Keratinocyte (primary cell): ENCODE measurements at regions not wholly inside any gene's neighbourhood (a gene's known extent, or its start where the extent isn't known, plus 50 kb on each side); places are given as distances from the start of the nearest gene placed in this dataset.

ENCODE experiments used
- DNase-seq: peaks from one replicate; pipeline ENCODE4 v3.0.0-alpha.2; 2011; ENCODE audit warnings: low read depth, missing footprints, low spot score
- FAIRE-seq: peaks from 2 replicates; lab custom pipeline; 2011; peaks lifted over from hg19 to GRCh38; lab: Jason Lieb, UNC
- H2AFZ ChIP-seq: 2 replicates; pipeline ENCODE4 v1.6.0; 2012; ENCODE audit warnings: low read length, control low read depth, inconsistent platforms; ENCODE audit not compliant: control insufficient read depth
- H3K27ac ChIP-seq: 2 replicates; pipeline ENCODE4 v1.5.1; 2011; ENCODE audit warnings: low read length; ENCODE audit not compliant: control insufficient read depth, insufficient read depth
- H3K27me3 ChIP-seq: 3 replicates; pipeline ENCODE4 v1.6.0; 2011; ENCODE audit warnings: low read length; ENCODE audit not compliant: control insufficient read depth, insufficient read depth; ENCODE audit errors: extremely low read depth
- H3K36me3 ChIP-seq, 2 experiments: 2 replicates in 1 of 2; 3 replicates in 1 of 2; pipeline ENCODE4 v1.5.1; 2011; ENCODE audit warnings: low read length in 2 of 2, mild to moderate bottlenecking in 1 of 2; ENCODE audit not compliant: control insufficient read depth in 2 of 2, insufficient read depth in 2 of 2; ENCODE audit errors: extremely low read depth in 1 of 2
- H3K4me1 ChIP-seq: 3 replicates; pipeline ENCODE4 v1.5.1; 2011; ENCODE audit warnings: low read length; ENCODE audit not compliant: control insufficient read depth, insufficient read depth; ENCODE audit errors: extremely low read depth
- H3K4me2 ChIP-seq: 3 replicates; pipeline ENCODE4 v1.6.0; 2011; ENCODE audit warnings: low read depth, low read length; ENCODE audit not compliant: control insufficient read depth, insufficient read depth; ENCODE audit errors: extremely low read depth
- H3K4me3 ChIP-seq, 3 experiments: fragments of 200-600 bp in 1 of 3; sonication (generic) in 1 of 3; 2 replicates in 2 of 3; 3 replicates in 1 of 3; pipeline ENCODE4 v1.5.1; 2011 to 2016; ENCODE audit warnings: low read length in 3 of 3, mild to moderate bottlenecking in 3 of 3, control low read depth in 2 of 3, inconsistent platforms in 1 of 3, low read depth in 1 of 3, mixed read lengths in 1 of 3, mixed run types in 1 of 3, moderate library complexity in 1 of 3; ENCODE audit not compliant: control insufficient read depth in 2 of 3, insufficient read depth in 2 of 3; ENCODE audit errors: extremely low read depth in 1 of 3
- H3K79me2 ChIP-seq: 2 replicates; pipeline ENCODE4 v1.6.0; 2012; ENCODE audit warnings: low read length; ENCODE audit not compliant: control insufficient read depth, insufficient read depth
- H3K9ac ChIP-seq: 3 replicates; pipeline ENCODE4 v1.6.0; 2011; ENCODE audit warnings: low read length; ENCODE audit not compliant: control insufficient read depth, insufficient read depth; ENCODE audit errors: extremely low read depth
- H3K9me1 ChIP-seq: 3 replicates; pipeline ENCODE4 v1.6.0; 2011; ENCODE audit warnings: low read length; ENCODE audit not compliant: control insufficient read depth, insufficient read depth; ENCODE audit errors: extremely low read depth
- H3K9me3 ChIP-seq: 2 replicates; pipeline ENCODE4 v1.5.1; 2012; ENCODE audit warnings: low read depth, low read length; ENCODE audit not compliant: control insufficient read depth
- H4K20me1 ChIP-seq: 3 replicates; pipeline ENCODE4 v1.6.0; 2011; ENCODE audit warnings: low read length; ENCODE audit not compliant: control insufficient read depth, insufficient read depth; ENCODE audit errors: extremely low read depth
- CTCF ChIP-seq, 3 experiments: IDR thresholded peaks in 1 of 3; conservative IDR thresholded peaks in 1 of 3; optimal IDR thresholded peaks in 1 of 3; 2 replicates in 2 of 3; 3 replicates in 1 of 3; pipeline versions ENCODE3 to v1.5.1; 2011; ENCODE audit warnings: low read length in 3 of 3, mild to moderate bottlenecking in 3 of 3, moderate library complexity in 2 of 3, control low read depth in 1 of 3, inconsistent platforms in 1 of 3; ENCODE audit not compliant: insufficient read depth in 2 of 3; ENCODE audit errors: extremely low read depth in 1 of 3
- EZH2 ChIP-seq: IDR thresholded peaks from one replicate; pipeline ENCODE4 v1.6.1; 2012; ENCODE audit warnings: inconsistent platforms, mild to moderate bottlenecking, low read length, moderate library complexity
- dilution Hi-C: fragments of 300-500 bp; cut with MboI; formaldehyde crosslinking; loops from one replicate; pipeline ENCODE4 v1.7.0; 2020; ENCODE audit warnings: low sequenced_read_pairs; ENCODE audit not compliant: extremely low pct_ligation_motif_present

- DNase-seq (no peak), FAIRE-seq (no peak)
- Histone ChIP-seq H3K4me1 (no peaks in the 10 kb centered on the region), H3K4me3 (no peak overlapping the region), H3K9me3 (peaks cover 7% of the 10 kb centered on the region), H3K9me1 (no peaks in the 10 kb centered on the region), H3K4me2 (no peak overlapping the region), H2AFZ (no peak overlapping the region), H4K20me1 (no peaks in the 10 kb centered on the region), H3K27me3 (no peaks in the 10 kb centered on the region), H3K9ac (no peak overlapping the region), H3K79me2 (no peaks in the 10 kb centered on the region), H3K36me3 (no peaks in the 10 kb centered on the region), H3K27ac (no peak overlapping the region)
- TF ChIP-seq CTCF (optimal IDR thresholded peaks at IDR 0.05 in 1 of 3, IDR thresholded peaks at IDR 0.05 in 1 of 3, conservative IDR thresholded peaks at IDR 0.05 in 1 of 3; ENCODE audit: extremely low read depth in 1 of 3, insufficient read depth in 2 of 3, low read length in 3 of 3) (no peak), EZH2 (no peak)
- dilution Hi-C loops, result no loop called here
Measured at GRCh38 chr1:4970532-4970931, 316.1 kb downstream of the AJAP1 start.

DNA sequence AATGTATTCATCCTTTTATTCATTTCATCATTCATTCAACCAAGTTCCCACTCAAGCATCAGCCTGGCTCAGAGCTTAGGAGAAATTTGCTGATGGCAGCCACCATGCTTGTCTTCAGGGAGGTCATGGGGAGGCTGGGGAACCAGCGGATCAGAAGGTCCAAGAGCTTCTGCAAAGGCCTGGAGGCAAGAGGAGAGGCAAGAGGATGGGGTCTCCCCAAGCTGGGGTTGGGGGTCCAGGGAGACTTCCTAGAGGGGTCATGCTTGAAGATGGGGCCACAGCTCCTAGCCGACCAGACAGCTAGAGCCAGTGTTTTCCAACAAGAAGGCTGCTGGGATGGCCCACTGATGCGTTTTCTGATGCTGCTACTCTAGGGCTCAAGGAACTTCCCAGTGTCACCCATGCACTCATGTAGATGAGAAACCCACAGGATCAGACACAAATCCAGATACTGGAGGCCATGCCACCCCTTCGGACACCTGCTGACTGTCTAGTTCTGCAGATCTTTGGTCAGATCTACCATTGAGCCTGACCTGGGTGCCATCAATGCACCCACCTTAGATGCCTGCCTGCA, 315.2 kb downstream of the AJAP1 start:
- dilution Hi-C loops, result no loop called here
- TF ChIP-seq CTCF (optimal IDR thresholded peaks at IDR 0.05 in 1 of 3, IDR thresholded peaks at IDR 0.05 in 1 of 3, conservative IDR thresholded peaks at IDR 0.05 in 1 of 3; ENCODE audit: extremely low read depth in 1 of 3, insufficient read depth in 2 of 3, low read length in 3 of 3) (no peak), EZH2 (no peak)
- Histone ChIP-seq H3K27me3 (no peaks in the 10 kb centered on the region), H3K27ac (no peak overlapping the region), H2AFZ (no peak overlapping the region), H3K4me3 (no peak overlapping the region), H3K9me3 (peaks cover 7% of the 10 kb centered on the region), H3K9me1 (no peaks in the 10 kb centered on the region), H3K4me2 (no peak overlapping the region), H4K20me1 (no peaks in the 10 kb centered on the region), H3K36me3 (no peaks in the 10 kb centered on the region), H3K79me2 (no peaks in the 10 kb centered on the region), H3K4me1 (no peaks in the 10 kb centered on the region), H3K9ac (no peak overlapping the region)
- FAIRE-seq (no peak), DNase-seq (no peak)
